HG02973 (cell line): ENCODE measurements at regions not wholly inside any gene's neighbourhood (a gene's known extent, or its start where the extent isn't known, plus 50 kb on each side); places are given as distances from the start of the nearest gene placed in this dataset.
A peak's percentile ranks its signal among the peaks of the same experiment; 100 is the strongest.
"Not testable (repeated sequence)": the region's sequence is repeated elsewhere in the genome, so short reads cannot be mapped to it uniquely, and the experiment has no call there.

ENCODE experiments used
- ATAC-seq: cut with Tn5 transposase; IDR thresholded peaks from one replicate; pipeline ENCODE4 v1.9.1; 2021; ENCODE audit warnings: moderate library complexity; ENCODE audit not compliant: unreplicated experiment

DNA sequence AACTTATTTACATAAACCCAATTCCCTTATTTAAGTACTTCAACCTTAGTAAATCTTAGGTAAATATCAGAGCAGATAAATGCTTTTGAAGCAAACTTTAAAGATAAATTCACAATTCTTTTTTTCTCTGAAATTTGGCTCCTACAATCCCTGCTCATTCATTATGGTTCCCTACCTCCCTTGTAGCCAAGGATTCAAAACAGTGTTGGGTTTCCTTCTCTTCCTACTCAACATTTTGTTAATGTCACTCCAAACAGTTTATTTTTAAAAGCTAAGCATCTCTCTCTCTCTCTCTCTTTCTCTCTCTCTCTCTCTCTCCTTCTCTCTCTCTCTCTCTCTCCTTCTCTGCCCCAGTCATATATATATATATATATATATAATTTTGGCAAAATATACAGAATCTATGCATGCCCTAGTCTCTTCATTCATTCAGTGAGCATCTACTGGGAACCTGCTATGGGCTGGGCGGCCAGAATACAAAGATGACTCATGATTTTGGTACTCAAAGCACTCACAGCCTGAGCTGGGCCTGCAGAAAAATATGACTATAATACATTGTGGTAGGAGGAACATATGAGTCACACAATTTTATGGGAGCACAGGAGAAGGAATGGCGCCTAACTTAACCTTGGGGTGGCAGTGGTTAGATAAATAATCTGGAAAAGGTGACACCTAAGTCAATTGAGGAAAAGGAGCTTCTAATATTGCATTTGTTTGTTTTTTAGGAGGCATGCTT is 123.7 kb upstream of the DHRS4 start:
- no peak for ATAC-seq

DNA sequence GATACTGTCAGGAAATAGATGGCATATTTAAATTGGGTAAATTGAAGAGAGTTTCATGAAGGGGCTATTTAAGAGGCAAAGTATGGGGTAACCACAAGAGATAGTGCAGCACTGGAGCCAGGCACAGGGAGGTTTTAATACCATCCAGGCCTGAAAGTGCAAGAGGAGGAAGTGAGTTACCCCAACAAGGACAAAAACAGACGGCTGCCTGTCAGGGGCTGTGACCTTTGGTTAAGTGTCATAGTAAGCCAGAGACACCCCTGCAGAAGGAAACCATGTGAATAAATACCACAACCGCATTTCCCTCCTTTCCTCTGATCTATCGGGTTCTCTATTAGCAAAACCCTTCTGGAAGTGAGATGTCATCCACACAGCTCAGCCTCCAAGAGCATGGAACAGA is 122.0 kb upstream of the DHRS4 start:
- no peak for ATAC-seq

DNA sequence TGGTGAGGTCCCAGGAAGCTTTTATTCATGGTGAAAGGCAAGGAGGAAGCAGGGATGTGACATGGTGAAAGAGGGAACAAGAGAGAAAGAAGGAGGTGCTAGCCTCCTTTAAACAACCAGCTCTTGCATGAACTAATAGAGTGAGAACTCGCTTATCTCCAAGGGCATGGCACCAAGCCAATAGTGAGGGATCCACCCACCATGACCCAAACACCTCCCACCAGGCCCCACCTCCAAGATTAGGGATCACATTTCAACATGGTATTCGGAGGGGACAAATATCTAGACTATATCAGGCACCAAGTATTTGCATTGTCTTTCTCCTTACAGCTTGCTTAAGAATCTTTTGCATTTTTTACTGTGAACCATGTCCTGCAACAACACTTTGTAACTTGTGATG is 91.9 kb upstream of the DHRS4 start:
- ATAC-seq: no peak

DNA sequence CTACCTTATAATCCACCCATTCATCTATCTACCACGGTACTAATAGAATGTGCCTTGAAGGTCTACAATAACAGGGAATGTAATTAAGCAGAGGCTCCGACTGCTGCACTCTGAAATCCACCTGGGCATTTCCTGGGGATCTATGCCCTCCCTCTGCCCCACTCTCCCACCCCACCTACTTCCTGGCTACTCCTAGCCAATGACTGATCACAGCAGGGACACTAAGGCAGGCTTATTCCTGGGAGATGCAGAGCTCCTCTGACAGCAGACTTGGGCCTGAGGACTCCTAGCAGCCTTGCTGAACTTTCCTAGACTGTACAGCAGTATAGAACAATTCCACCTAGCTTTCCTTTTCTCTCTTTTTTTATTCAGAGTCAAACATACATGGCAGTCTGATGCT is 91.1 kb upstream of the DHRS4 start:
- ATAC-seq: no peak

DNA sequence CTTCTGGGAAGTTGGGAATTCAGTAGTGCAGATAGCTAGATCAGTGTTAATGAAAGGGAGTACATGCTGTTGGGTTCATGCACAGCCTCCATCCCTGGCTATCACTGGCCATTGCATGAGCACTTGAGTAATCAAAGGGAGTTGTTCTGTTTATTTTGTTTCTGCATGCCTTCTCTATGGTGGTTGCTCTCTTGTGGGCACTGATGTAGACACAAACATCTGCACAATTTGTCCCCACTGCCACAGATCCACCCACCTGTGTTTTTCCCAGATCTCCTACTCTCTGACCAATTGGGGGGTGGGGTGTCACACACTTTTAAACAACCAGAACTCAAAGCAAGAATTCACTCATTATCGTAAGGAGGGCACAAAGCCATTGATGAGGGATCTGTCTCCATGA is 89.7 kb upstream of the DHRS4 start:
- no peak for ATAC-seq

DNA sequence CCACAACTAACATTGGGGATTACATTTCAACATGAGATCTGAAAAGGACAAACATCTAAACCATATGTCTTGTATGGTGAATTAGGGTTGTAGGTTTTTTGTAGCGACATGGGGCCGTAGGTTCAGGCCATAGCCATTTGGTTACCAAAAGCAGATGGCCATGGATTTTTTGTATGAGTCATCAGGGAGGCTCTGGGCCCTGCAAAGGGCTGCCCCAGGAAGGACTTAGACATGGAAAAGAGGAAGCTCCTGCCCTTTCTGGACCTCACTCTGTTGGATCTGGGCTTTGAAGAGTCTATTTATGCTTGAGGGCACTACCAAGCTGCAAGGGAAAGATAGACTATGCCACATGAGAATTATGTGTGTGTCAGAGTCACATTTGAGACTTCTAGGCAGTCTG is 89.3 kb upstream of the DHRS4 start:
- no peak for ATAC-seq

DNA sequence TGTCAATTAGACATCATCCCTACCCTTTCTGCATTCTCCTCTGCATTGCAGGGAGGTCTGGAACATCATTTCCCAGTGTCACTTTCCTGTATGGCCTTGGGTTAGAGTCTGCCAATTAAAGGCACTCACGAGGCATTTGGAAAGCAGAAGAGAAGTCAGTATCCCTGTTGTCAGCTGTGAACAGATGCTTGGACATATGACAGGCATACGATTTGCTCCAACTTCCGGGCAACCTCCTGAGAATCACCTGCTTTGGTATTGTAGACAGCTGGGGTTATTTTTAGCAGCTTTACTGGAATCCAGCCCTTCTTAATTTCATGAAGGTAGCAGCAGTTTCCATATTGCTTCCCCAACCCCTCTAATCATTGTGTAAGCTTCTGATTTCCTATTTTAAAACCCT is 88.7 kb upstream of the DHRS4 start:
- ATAC-seq: no peak

DNA sequence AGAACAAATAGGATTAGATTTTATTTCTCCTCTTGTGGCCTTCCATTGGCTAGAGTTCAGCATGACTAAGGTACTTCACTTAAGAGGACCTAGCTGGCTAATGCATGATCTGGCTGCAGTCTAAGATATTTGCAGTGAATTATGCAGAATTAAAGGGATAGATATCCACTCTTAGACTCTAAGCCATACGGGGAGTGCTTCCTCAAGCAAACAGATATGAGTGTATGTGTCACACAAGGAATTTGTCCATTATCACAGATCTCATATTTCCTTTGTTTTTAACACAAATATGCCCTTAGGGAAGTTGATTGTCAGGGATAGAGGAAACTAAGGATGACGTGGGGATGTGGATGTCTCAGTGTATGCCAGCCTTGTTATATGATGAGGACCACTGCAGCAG is 88.1 kb upstream of the DHRS4 start:
- no peak for ATAC-seq

DNA sequence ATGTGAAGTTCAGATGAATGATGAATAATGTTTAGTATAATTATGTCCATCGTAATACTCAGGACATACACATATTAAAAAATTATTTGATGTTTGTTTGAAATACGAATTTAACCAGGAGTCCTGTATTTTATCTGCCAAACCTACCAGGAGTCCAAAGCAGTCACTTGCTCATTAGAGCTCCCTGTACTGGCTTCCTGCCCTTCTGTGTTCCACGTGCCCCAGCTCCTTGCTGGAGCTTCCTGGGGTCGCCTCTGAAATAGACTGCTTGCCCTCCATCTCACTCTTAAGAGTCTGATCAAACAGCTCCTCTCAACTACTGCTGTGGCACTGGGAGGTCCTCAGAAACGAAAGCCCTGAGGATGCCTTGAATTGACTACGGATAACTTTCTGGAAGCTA is 87.3 kb upstream of the DHRS4 start:
- no peak for ATAC-seq

DNA sequence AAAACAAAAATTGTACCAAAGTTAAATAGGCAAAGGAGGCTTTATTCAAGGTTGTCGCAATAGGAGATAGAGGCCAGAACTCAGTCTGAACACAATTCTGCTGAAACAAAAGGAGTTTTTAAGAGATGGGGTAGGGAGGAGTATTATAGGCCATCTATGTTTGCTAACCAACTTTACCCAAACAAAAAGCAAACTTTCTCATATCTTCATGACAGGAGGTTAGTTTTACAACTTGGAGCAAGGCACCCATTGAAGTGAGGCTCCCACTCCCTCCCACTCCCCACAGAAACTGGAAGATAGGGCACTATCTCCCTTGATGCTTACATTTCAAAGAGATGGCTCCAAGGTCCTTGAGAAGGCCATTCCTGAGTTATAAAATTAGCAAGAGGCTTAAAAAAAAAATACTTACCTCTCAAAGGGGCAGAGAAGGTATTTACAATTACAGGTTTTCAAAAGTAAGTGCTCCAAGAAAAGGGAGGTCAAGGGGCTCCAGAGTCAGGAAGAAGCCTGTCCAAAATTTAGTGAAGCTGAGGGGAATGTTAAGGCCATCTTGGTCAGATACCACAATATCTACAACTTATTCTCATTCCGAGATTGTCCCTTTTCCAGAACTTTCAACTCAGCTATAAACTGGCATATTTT is 84.4 kb upstream of the DHRS4 start:
- no peak for ATAC-seq

DNA sequence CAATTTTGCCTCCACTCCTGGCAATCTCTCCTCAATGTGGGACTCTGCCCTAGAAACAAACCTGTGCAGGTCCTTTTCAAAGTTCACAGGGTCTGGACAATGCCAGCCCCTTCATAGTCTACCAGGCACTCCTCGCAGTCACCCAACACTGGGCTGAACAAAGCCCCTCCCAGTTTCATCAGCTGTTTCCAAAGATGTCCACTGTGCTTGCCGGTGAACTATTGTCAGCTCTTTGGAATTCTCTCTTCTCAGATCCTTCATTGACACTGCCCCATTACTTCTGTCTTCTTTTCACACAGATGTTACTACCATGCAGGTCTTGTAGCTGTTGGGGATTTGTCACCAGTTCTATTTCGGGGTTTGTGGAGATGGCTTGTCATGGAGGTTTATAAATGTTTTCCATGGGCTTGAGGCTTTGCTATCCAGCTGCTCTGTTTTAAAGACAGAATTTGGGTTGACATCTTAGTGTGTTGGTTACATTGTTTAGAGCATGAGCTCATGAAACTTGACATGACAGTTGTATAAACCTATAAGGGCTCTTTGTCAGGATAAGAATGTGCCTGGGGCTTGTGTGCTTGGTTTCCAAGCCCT is 77.3 kb upstream of the DHRS4 start:
- no peak for ATAC-seq

DNA sequence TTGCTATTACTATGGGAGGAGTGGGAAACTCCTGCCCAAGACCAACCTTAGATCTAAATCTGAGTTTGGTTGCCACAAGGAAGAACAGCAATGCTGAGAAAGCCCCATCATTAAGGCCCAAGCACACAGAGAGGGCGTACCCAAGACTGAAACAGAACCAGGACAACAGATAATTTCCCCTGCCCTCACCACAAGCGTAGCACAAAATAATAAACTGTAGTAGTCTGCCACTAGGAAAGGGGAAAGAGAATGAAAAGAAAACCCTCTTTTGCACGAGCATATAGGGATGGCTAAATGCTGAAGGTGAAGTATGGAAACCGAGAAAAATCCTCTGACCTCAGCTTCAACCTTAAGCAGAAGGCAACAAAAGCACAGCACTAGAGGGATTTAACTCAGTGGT is 76.5 kb upstream of the DHRS4 start:
- peak; percentile 44 for ATAC-seq

DNA sequence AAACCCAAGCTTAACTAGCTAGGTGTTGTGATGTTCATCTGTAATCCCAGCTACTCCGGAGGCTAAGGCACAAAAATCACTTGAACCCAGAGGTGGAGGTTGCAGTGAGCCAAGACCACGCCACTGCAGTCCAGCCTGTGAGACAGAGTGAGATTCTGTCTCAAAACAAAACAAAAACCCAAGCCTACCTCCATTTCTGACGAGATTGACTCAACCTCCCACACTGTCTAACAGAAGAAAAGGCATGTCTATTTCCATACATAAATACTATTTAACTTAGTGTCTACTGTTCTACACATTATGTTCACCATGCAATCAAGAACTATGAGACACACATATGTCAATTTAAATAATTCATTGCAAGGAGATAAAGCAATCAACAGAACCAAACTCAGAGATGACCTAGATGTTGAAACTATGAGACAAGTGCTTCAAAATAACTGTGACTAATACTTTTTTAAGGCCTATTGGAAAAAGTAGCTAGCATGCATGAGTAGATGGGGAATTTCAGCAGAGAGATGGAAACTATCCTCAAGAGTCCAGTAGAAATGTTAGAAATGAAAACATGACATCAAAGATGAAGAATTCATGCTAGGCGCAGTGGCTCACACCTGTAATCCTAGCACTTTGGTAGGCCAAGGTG is 75.9 kb upstream of the DHRS4 start:
- peak; percentile 72 for ATAC-seq

DNA sequence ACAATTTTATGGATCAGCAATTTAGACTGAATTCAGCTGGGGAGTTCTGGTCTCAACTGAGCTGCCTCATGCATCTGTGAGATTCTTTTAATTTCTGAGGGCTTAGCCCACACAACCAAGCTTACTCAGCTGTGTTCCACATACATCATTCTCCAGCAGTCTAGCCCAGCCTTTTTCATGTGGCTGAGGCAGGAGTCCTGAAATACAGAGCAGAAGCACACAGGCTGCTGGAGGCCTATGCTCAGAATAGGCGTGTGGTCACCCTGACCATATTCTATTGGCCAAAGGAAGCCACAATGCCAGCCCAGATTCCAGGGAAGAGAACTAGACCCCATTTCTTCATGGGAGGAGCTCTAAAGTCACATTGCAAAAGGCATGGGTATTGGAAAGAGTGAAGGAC is 72.3 kb upstream of the DHRS4 start:
- ATAC-seq: no peak

DNA sequence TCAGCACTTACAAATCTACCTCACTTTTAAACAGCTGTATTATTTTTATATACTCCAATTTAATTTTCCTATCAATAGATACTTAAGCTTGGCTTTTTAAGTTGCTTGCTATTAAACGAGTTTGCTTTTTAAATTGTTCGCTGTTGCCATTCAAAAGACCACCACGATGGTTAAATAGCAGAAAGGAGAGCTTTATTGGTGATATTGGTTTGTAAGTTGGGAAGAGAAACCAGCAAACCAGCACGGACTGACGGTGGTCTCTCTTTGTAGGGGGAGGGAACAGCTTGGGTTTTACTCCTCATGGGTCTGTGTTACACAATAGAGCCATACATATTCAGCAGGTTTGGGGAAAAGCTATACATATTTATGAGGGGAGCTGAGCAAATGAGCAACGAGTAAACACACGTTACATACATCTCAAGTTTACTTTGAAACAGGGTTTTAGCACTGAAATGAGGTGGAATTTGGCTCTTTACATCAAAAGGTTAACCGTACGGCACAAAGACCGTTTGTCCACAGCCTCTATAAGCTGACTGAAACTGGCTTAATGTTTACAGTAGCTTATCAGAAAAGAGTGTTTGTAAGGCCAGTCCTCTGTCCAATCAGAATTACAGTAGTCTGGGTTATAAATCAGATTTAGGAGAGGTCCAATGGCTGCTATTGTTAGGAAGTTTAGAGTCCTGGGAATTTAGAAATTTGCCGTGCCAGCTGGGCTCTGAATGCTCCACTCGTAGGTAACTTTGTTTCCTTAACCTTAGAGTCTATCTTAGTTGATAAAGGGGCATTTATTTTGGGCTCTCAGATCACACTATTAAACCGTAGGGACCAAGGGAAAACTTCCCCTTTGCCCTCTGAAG is 69.7 kb upstream of the DHRS4 start:
- no peak for ATAC-seq

DNA sequence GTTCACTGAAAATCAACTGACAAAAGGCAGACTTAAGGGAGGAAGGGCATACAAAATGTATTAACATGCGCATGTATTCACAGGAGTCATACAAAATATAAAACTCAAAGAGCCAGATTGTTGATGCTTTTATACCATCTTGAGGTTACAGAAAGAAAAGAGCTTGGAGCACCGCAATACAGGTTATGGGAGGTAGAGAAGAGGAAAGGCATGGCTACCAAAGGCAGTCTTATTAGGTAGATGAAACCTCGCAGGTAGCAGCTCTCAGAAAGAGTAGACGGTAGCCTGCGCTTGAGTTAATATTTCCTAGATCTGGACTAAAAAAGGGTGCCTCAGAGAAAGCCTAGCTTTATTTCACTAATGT is 69.0 kb upstream of the DHRS4 start:
- no peak for ATAC-seq

DNA sequence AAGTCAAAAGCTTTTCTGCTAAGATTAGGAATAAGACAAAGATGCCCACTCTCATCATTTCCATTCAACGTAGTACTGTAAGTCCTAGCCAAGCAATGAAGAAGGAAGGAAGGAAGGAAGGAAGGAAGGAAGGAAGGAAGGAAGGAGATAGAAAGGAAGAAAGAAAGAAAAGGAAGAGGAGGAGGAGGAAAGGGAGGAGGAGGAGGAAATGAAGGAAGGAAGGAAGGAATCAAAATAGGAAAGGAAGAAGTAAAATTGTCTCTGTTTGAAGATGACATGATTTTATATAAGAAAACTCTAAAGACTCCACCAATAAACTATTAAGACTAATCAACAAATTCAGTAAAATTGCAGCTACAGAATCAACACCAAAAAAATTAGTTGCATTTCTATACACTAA is 66.0 kb upstream of the DHRS4 start:
- no peak for ATAC-seq

DNA sequence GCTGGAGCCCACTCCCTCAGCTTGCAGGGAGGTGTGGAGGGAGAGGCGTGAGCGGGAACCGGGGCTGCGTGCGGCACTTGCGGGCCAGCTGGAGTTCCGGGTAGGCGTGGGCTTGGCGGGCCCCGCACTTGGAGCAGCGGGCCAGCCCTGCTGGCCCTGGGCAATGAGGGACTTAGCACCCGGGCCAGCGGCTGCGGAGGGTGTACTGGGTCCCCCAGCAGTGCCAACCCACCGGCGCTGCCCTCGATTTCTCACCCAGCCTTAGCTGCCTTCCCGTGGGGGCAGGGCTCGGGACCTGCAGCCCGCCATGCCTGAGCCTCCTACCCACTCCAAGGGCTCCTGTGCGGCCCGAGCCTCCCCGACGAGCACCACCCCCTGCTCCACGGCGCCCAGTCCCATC is 61.9 kb upstream of the DHRS4 start:
- ATAC-seq: not testable (repeated sequence)

DNA sequence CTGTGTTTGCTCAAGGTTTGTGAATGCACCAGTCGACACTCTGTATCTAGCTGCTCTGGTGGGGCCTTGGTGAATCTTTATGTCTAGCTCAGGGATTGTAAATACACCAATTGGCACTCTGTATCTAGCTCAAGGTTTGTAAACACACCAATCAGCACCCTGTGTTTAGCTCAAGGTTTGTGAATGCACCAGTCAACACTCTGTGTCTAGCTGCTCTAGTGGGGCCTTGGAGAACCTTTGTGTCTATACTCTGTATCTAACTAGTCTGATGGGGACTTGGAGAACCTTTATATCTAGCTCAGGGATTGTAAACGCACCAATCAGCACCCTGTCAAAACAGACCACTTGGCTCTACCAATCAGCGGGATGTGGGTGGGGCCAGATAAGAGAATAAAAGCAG is 61.3 kb upstream of the DHRS4 start:
- ATAC-seq: not testable (repeated sequence)

DNA sequence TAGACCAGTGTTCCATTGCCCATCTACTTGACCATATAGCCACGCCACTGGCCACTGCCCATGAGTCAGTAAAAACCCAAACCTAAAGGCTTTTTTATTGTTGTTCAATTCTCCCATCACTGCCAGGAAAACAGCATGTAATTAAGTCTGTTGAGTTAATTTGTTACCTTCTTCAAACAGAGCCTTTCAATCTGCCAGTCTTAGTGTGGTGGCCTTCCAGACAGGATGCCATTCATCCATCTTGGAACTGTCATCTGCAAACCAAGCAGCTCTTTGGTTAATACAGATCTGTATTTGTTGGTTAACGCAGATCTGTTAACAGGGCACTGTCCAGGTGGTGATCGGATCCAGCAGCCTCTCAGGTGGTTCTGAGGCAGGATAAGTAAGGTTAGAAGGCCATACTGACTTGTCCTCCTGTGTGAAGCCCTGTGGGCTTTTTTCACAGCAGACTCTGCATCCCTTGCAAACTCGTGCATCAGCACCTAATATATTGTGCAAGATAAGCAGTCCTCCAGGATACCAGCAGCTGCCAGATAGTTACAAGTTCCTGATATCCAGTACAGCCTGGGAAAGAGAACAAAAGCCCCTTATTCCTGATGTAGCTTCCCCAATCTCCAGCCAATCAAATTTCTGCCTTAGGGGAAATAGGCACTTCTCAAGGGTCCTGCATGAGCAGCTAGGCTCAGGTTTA is 59.1 kb upstream of the DHRS4 start:
- no peak for ATAC-seq

DNA sequence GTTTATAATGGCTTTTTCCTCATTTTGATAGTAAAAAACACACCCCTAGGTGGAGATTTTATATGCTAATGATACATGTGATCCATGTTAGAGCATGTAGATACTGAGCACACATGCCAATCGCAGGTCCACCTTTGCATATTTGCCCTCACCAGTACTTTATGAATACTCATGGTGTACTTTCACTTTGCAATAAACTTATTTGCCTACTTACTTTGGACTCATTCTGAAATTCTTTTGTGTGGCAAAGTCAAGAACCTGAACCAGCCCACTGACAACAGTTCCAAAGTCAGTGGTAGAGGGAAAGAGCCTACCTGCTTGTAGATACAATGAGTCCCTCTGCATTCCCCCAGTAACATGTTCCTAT is 58.5 kb upstream of the DHRS4 start:
- ATAC-seq: no peak
